MM.1S (cell line): ENCODE measurements at regions not wholly inside any gene's neighbourhood (a gene's known extent, or its start where the extent isn't known, plus 50 kb on each side); places are given as distances from the start of the nearest gene placed in this dataset.

Experiments
- DNase-seq: peaks from one replicate; pipeline ENCODE4 v3.0.0-alpha.2; 2015
- H2AFZ ChIP-seq: fragments of 300-600 bp; sonication (generic); 2 replicates; pipeline ENCODE4 v1.6.0; 2016; ENCODE audit warnings: antibody characterized with exemption, low read length
- H3F3A ChIP-seq: fragments of 300-600 bp; sonication (generic); 2 replicates; pipeline ENCODE4 v1.6.1; 2016; ENCODE audit warnings: mild to moderate bottlenecking, antibody characterized with exemption, low read length, moderate library complexity, mixed read lengths; ENCODE audit not compliant: insufficient read depth
- H3K27ac ChIP-seq: fragments of 300-600 bp; sonication (generic); 2 replicates; pipeline ENCODE4 v1.5.1; 2016; ENCODE audit warnings: mild to moderate bottlenecking, low read length
- H3K27me3 ChIP-seq: fragments of 300-600 bp; sonication (generic); replicated peaks from 2 replicates; pipeline ENCODE4 v1.6.0; 2016; ENCODE audit warnings: low read length; ENCODE audit not compliant: insufficient read depth
- H3K36me3 ChIP-seq: fragments of 300-600 bp; sonication (generic); replicated peaks from 2 replicates; pipeline ENCODE4 v1.6.1; 2016; ENCODE audit warnings: mild to moderate bottlenecking, low read length, mixed read lengths; ENCODE audit not compliant: insufficient read depth
- H3K4me1 ChIP-seq: fragments of 300-600 bp; sonication (generic); 2 replicates; pipeline ENCODE4 v1.6.1; 2016; ENCODE audit warnings: low read length, mixed read lengths
- H3K4me2 ChIP-seq: fragments of 300-600 bp; sonication (generic); 2 replicates; pipeline ENCODE4 v1.6.0; 2016; ENCODE audit warnings: low read depth, low read length
- H3K4me3 ChIP-seq: fragments of 300-600 bp; sonication (generic); 2 replicates; pipeline ENCODE4 v1.5.1; 2016; ENCODE audit warnings: low read length, mixed read lengths
- H3K79me2 ChIP-seq: fragments of 300-600 bp; sonication (generic); 2 replicates; pipeline ENCODE4 v1.6.1; 2016; ENCODE audit warnings: mixed run types, low read length, mixed read lengths
- H3K9ac ChIP-seq: fragments of 300-600 bp; sonication (generic); 2 replicates; pipeline ENCODE4 v1.6.1; 2016; ENCODE audit warnings: low read length, mixed read lengths
- H3K9me2 ChIP-seq: fragments of 300-600 bp; sonication (generic); replicated peaks from 2 replicates; pipeline ENCODE4 v1.6.1; 2016; ENCODE audit warnings: mild to moderate bottlenecking, low read length, mixed read lengths; ENCODE audit not compliant: insufficient read depth
- H3K9me3 ChIP-seq: fragments of 300-600 bp; sonication (generic); replicated peaks from 2 replicates; pipeline ENCODE4 v1.6.1; 2016; ENCODE audit warnings: mild to moderate bottlenecking, low read length, mixed read lengths; ENCODE audit not compliant: insufficient read depth
- H4K20me1 ChIP-seq: fragments of 300-600 bp; sonication (generic); 2 replicates; pipeline ENCODE4 v1.6.1; 2016; ENCODE audit warnings: mild to moderate bottlenecking, low read length, moderate library complexity, mixed read lengths; ENCODE audit not compliant: insufficient read depth
- CTCF ChIP-seq: fragments of 300-600 bp; sonication (generic); IDR thresholded peaks from 2 replicates; pipeline ENCODE4 v1.5.1; 2016; ENCODE audit warnings: antibody characterized with exemption, low read length, mixed read lengths
- EZH2 ChIP-seq: fragments of 300-600 bp; sonication (generic); optimal IDR thresholded peaks from 2 replicates; pipeline ENCODE3; 2017; ENCODE audit warnings: low read depth, mild to moderate bottlenecking, antibody characterized with exemption, low read length, mixed read lengths
- EZH2phosphoT487 ChIP-seq: fragments of 300-600 bp; sonication (generic); IDR thresholded peaks from 2 replicates; pipeline ENCODE4 v1.6.1; 2018; ENCODE audit warnings: antibody characterized with exemption, low read length

GRCh38 chr1:195047772-195048171 is 1560.5 kb downstream of the KCNT2 start:
- Histone ChIP-seq H3K9me2 (no peaks in the 10 kb centered on the region), H3K27ac (no peak overlapping the region), H3K4me2 (no peak overlapping the region), H2AFZ (no peak overlapping the region), H3F3A (no peaks in the 10 kb centered on the region), H3K4me3 (no peak overlapping the region), H4K20me1 (no peaks in the 10 kb centered on the region), H3K79me2 (no peaks in the 10 kb centered on the region), H3K9me3 (no peaks in the 10 kb centered on the region), H3K36me3 (no peaks in the 10 kb centered on the region), H3K9ac (no peak overlapping the region), H3K27me3 (no peaks in the 10 kb centered on the region; the same call in 1 of the 2 replicates), H3K4me1 (no peaks in the 10 kb centered on the region)
- no peak for TF ChIP-seq CTCF
- TF ChIP-seq EZH2: no peak
- no peak for TF ChIP-seq EZH2phosphoT487
- no peak for DNase-seq

DNA sequence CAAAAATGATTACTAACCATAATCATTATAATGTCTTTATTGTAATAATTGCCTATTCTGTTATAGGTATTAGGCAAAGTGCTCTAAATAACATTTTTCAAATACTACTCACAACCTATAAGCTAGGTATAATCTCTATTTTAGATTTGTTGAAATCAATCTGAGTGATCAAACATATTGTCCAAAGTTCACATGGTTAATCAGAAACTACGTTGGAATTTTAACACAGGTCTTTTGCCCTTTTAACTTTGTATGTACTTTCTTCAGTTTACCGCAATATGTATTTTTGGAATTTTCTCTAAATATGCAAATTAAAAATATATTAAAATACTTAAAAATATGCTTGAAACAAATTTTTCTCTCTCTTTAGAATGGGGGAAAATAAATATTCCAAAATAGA is 1563.2 kb downstream of the KCNT2 start:
- no peak for TF ChIP-seq CTCF
- no peak for TF ChIP-seq EZH2phosphoT487
- TF ChIP-seq EZH2: no peak
- no peak overlapping the region for H2AFZ ChIP-seq
- no peaks in the 10 kb centered on the region for H3K9me3 ChIP-seq
- no peaks in the 10 kb centered on the region for H3K36me3 ChIP-seq
- no peak overlapping the region for H3K9ac ChIP-seq
- H3K79me2 ChIP-seq: no peaks in the 10 kb centered on the region
- no peak overlapping the region for H3K4me3 ChIP-seq
- no peak overlapping the region for H3K27ac ChIP-seq
- no peak overlapping the region for H3K4me2 ChIP-seq
- no peaks in the 10 kb centered on the region for H3K27me3 ChIP-seq
- H3K4me1 ChIP-seq: no peaks in the 10 kb centered on the region
- H3K9me2 ChIP-seq: no peaks in the 10 kb centered on the region
- H4K20me1 ChIP-seq: no peaks in the 10 kb centered on the region
- no peak for DNase-seq
- no peaks in the 10 kb centered on the region for H3F3A ChIP-seq

DNA sequence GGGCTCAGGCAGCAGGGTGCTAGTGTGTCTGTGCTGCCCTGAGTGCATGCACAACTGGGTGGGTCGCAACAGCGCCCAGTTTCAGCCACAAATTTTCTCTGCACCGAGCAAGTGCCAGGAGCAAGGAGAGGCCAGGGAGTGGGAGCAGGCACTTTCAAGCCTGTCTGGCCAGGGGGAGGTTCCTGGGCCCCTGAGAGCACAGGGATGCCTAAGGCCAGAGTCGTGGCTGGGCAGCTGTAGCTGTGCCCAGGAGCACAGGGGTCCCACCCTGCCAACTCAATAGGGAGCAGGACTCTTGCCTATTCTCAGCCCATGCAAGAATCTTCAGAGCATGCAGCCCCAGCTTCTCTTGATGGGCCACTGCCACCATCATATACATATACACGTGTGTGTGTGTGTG is 1577.4 kb downstream of the KCNT2 start:
- Histone ChIP-seq H4K20me1 (no peaks in the 10 kb centered on the region), H3K27ac (no peak overlapping the region), H3K4me3 (no peak overlapping the region), H3K27me3 (no peaks in the 10 kb centered on the region), H3K79me2 (no peaks in the 10 kb centered on the region), H3K9me2 (no peaks in the 10 kb centered on the region), H2AFZ (no peak overlapping the region), H3K4me2 (no peak overlapping the region), H3K36me3 (no peaks in the 10 kb centered on the region), H3F3A (no peaks in the 10 kb centered on the region), H3K9ac (no peak overlapping the region), H3K4me1 (no peaks in the 10 kb centered on the region), H3K9me3 (no peaks in the 10 kb centered on the region)
- no peak for TF ChIP-seq EZH2
- no peak for TF ChIP-seq CTCF
- TF ChIP-seq EZH2phosphoT487: no peak
- no peak for DNase-seq

DNA sequence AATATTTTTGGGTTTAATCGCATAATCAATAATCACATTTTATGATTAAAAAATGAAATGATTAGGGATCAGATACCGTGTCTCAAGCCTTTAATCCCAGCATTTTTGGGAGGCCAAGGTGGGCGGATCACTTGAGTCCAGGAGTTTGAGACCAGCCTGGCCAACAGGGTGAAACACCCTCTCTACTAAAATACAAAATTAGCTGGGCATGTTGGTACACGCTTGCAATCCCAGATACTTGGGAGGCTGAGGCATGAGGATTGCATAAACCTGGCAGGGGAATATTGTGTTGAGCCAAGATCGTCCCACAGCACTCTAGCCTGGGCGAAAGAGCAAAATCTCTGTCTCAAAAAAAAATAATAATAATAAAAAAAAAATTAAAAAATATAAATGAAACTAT is 1581.4 kb downstream of the KCNT2 start:
- Histone ChIP-seq H4K20me1 (no peaks in the 10 kb centered on the region), H3K4me3 (no peak overlapping the region), H3K9me2 (no peaks in the 10 kb centered on the region), H3K36me3 (no peaks in the 10 kb centered on the region), H3K79me2 (no peaks in the 10 kb centered on the region), H3K9ac (no peak overlapping the region), H3K4me1 (no peaks in the 10 kb centered on the region), H3K27me3 (no peaks in the 10 kb centered on the region), H3K27ac (no peak overlapping the region), H3K9me3 (no peaks in the 10 kb centered on the region), H3F3A (no peaks in the 10 kb centered on the region), H3K4me2 (no peak overlapping the region), H2AFZ (no peak overlapping the region)
- DNase-seq: no peak
- TF ChIP-seq EZH2: no peak
